Caco-2 (cell line): ENCODE measurements at regions not wholly inside any gene's neighbourhood (a gene's known extent, or its start where the extent isn't known, plus 50 kb on each side); places are given as distances from the start of the nearest gene placed in this dataset.

Experiments used
- BruUV-seq: library from RNA; stranded (reverse); fragments of 400-500 nt; replicated peaks from 2 replicates; lab custom pipeline; 2021; lab: Mats Ljungman, UMichigan
- CTCF ChIA-PET: fragments of 300-600 bp; sonication (Branson Sonifier 250); formaldehyde crosslinking; loops from one replicate; lab custom pipeline; 2022; ENCODE audit warnings: antibody characterized with exemption; lab: Charles Lee
- POLR2A ChIA-PET: fragments of 300-600 bp; sonication (Branson Sonifier 250); formaldehyde crosslinking; loops from one replicate; lab custom pipeline; 2022; ENCODE audit warnings: antibody characterized with exemption; lab: Charles Lee
- DNase-seq, 2 experiments: peaks; one replicate each; pipeline versions ENCODE4 v3.0.0 to v3.0.0-alpha.2; 2020 to 2022
- H3K27me3 ChIP-seq: replicated peaks from 2 replicates; pipeline ENCODE4 v1.6.0; 2011; ENCODE audit warnings: low read length; ENCODE audit not compliant: control insufficient read depth, insufficient read depth
- H3K36me3 ChIP-seq: 2 replicates; pipeline ENCODE4 v1.5.1; 2011; ENCODE audit warnings: low read length; ENCODE audit not compliant: control insufficient read depth, insufficient read depth
- H3K4me1 ChIP-seq: fragments of 250-450 bp; sonication (Bioruptor Pico); 2 replicates; pipeline ENCODE4 v1.5.1; 2020; ENCODE audit warnings: mild to moderate bottlenecking
- H3K4me3 ChIP-seq: 2 replicates; pipeline ENCODE4 v1.5.1; 2011; ENCODE audit warnings: low read depth, mild to moderate bottlenecking, control low read depth, low read length
- H3K9me3 ChIP-seq: fragments of 250-450 bp; sonication (Bioruptor Pico); 2 replicates; pipeline ENCODE4 v1.5.1; 2020; ENCODE audit warnings: mild to moderate bottlenecking, moderate library complexity
- H3K27ac Mint-ChIP-seq: one replicate; pipeline ENCODE4 v1.8.0; 2022; ENCODE audit warnings: mixed read lengths; ENCODE audit not compliant: unreplicated experiment
- H3K27me3 Mint-ChIP-seq: one replicate; pipeline ENCODE4 v1.8.0; 2022; ENCODE audit warnings: mixed read lengths; ENCODE audit not compliant: insufficient read depth, unreplicated experiment
- H3K36me3 Mint-ChIP-seq: one replicate; pipeline ENCODE4 v1.8.0; 2022; ENCODE audit warnings: mild to moderate bottlenecking, mixed read lengths; ENCODE audit not compliant: insufficient read depth, unreplicated experiment
- H3K4me1 Mint-ChIP-seq: one replicate; pipeline ENCODE4 v1.8.0; 2022; ENCODE audit warnings: low read depth, mixed read lengths; ENCODE audit not compliant: unreplicated experiment
- H3K4me3 Mint-ChIP-seq: one replicate; pipeline ENCODE4 v1.8.0; 2022; ENCODE audit warnings: mild to moderate bottlenecking, moderate library complexity, mixed read lengths; ENCODE audit not compliant: unreplicated experiment
- H3K9me3 Mint-ChIP-seq: one replicate; pipeline ENCODE4 v1.8.0; 2022; ENCODE audit warnings: mixed read lengths; ENCODE audit not compliant: unreplicated experiment
- CTCF ChIP-seq, 2 experiments: fragments of 200-600 bp in 1 of 2; IDR thresholded peaks; 1 replicate in 1 of 2; 2 replicates in 1 of 2; pipeline versions ENCODE4 v1.5.1 to v1.8.0; 2011 to 2022; ENCODE audit warnings: antibody characterized with exemption in 1 of 2, control low read depth in 1 of 2, inconsistent platforms in 1 of 2, low read depth in 1 of 2, low read length in 1 of 2, mild to moderate bottlenecking in 1 of 2, moderate library complexity in 1 of 2; ENCODE audit not compliant: insufficient read depth in 1 of 2, severe bottlenecking in 1 of 2, unreplicated experiment in 1 of 2
- intact Hi-C: fragments of 100-400 bp; cut with micrococcal nuclease; formaldehyde crosslinking; loops from one replicate; pipeline ENCODE4 v1.10.0; 2022; ENCODE audit not compliant: unreplicated experiment

- Histone ChIP-seq H3K4me3 (no peak overlapping the region), H3K27me3 (no peaks in the 10 kb centered on the region), H3K36me3 (no peaks in the 10 kb centered on the region), H3K4me1 (no peaks in the 10 kb centered on the region), H3K9me3 (no peaks in the 10 kb centered on the region)
- ChIA-PET CTCF (no interaction called here), POLR2A (no interaction called here)
- H3K4me1 Mint-ChIP-seq, result no peaks in the 10 kb centered on the region
- no peak overlapping the region for H3K4me3 Mint-ChIP-seq
- H3K9me3 Mint-ChIP-seq, result no peaks in the 10 kb centered on the region
- no peak for DNase-seq
- TF ChIP-seq CTCF (IDR thresholded peaks at IDR 0.05; ENCODE audit: insufficient read depth in 1 of 2, low read depth in 1 of 2, low read length in 1 of 2, severe bottlenecking in 1 of 2, unreplicated experiment in 1 of 2), result no peak
- H3K27me3 Mint-ChIP-seq, result peaks cover 6% of the 10 kb centered on the region
- intact Hi-C loops, result no loop called here
- H3K27ac Mint-ChIP-seq, result no peak overlapping the region
- BruUV-seq, result no TSS peak
- no peaks in the 10 kb centered on the region for H3K36me3 Mint-ChIP-seq
These were observed 299.4 kb downstream of the ZNF516 start for GRCh38 chr18:76195601-76196000.

GRCh38 chr18:76188097-76188496 is 306.9 kb downstream of the ZNF516 start:
- no peaks in the 10 kb centered on the region for H3K9me3 Mint-ChIP-seq
- POLR2A ChIA-PET, result no interaction called here
- intact Hi-C loops, result no loop called here
- H3K27ac Mint-ChIP-seq, result no peak overlapping the region
- H3K36me3 Mint-ChIP-seq, result no peaks in the 10 kb centered on the region
- Histone ChIP-seq H3K27me3 (no peaks in the 10 kb centered on the region), H3K36me3 (no peaks in the 10 kb centered on the region), H3K9me3 (no peaks in the 10 kb centered on the region), H3K4me1 (no peaks in the 10 kb centered on the region), H3K4me3 (no peak overlapping the region)
- CTCF ChIA-PET, result no interaction called here
- H3K27me3 Mint-ChIP-seq, result no peaks in the 10 kb centered on the region
- no peaks in the 10 kb centered on the region for H3K4me1 Mint-ChIP-seq
- no peak for TF ChIP-seq CTCF (IDR thresholded peaks at IDR 0.05; ENCODE audit: insufficient read depth in 1 of 2, low read depth in 1 of 2, low read length in 1 of 2, severe bottlenecking in 1 of 2, unreplicated experiment in 1 of 2)
- no TSS peak for BruUV-seq
- no peak overlapping the region for H3K4me3 Mint-ChIP-seq
- DNase-seq, result no peak

- no peak overlapping the region for H3K27ac Mint-ChIP-seq
- ChIA-PET CTCF (no interaction called here), POLR2A (no interaction called here)
- Histone ChIP-seq H3K4me3 (no peak overlapping the region), H3K9me3 (no peaks in the 10 kb centered on the region), H3K4me1 (no peaks in the 10 kb centered on the region), H3K36me3 (no peaks in the 10 kb centered on the region), H3K27me3 (no peaks in the 10 kb centered on the region)
- no TSS peak for BruUV-seq
- no peak for TF ChIP-seq CTCF (IDR thresholded peaks at IDR 0.05; ENCODE audit: insufficient read depth in 1 of 2, low read depth in 1 of 2, low read length in 1 of 2, severe bottlenecking in 1 of 2, unreplicated experiment in 1 of 2)
- H3K27me3 Mint-ChIP-seq, result peaks cover 3% of the 10 kb centered on the region
- no peaks in the 10 kb centered on the region for H3K4me1 Mint-ChIP-seq
- H3K4me3 Mint-ChIP-seq, result no peak overlapping the region
- DNase-seq, result no peak
- intact Hi-C loops, result no loop called here
- no peaks in the 10 kb centered on the region for H3K9me3 Mint-ChIP-seq
- no peaks in the 10 kb centered on the region for H3K36me3 Mint-ChIP-seq
These were observed 315.8 kb downstream of the ZNF516 start for GRCh38 chr18:76179257-76179656.
